ENCODE measurements at regions not wholly inside any gene's neighbourhood (a gene's known extent, or its start where the extent isn't known, plus 50 kb on each side); places are given as distances from the start of the nearest gene placed in this dataset.

DNA sequence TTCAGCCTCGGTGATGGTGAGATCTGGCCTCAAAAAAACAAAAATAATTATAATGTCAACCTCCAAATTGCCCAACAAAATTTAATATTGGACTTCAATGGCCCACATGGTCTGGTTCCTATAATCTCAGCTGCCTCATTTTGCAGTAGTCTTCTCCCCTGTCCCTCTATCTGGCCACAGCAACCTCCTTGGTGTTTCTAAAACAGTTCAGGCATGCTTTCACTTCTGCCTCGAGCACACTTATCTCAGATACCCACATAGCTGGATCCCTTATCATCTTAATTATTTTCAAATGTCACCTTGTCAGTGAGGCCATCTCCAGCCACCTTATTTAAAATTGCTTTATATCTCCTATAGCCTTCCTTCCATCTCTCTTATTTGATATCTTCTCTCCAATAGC, 52.9 kb upstream of the WDFY3 start:
- TF ChIP-seq CTCF (IDR thresholded peaks at IDR 0.05) (no peak), POLR2A (IDR thresholded peaks at IDR 0.05) (no peak)
